ENCODE measurements at regions not wholly inside any gene's neighbourhood (a gene's known extent, or its start where the extent isn't known, plus 50 kb on each side); places are given as distances from the start of the nearest gene placed in this dataset.

DNA sequence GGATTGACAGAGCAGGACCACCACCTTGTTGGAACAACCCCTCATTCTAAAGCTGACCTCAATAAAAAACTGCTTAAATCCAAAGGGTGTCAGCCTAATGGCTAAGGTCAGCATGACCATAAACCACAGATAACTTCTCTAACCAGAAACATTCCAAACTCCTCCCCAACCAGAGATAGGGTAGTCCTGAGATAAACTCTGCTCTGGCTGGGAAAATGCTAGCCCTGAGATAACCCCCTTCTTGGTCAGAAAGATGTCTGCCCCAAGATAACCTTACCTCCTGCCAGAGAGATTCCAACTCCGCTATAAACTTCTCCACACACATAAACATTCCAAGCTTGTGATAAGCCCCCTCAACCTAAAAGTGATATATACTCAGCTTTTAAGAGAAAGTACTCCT, 364.8 kb upstream of the RBMY1B start:
- intact Hi-C loops (cut with micrococcal nuclease): no loop called here

DNA sequence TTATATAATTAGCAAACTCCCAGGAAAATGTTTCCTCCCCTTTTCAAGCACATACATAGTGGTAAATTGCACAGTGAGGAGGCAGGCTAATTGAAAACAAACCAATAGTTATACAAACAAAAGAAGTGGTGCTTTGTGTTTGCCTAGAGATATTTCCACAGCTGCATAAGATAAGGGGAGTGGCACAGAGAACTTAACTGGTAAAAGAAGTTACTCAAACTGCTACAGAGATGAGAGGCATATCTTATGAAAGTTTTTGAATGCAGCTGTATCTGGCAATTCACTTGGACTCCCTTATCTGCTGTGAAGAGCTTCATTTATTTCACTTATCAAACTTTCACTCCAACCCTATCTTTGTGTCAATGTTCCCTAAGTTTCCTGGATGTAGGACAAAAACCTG, 361.2 kb upstream of the RBMY1B start:
- intact Hi-C loops (cut with micrococcal nuclease): no loop called here

DNA sequence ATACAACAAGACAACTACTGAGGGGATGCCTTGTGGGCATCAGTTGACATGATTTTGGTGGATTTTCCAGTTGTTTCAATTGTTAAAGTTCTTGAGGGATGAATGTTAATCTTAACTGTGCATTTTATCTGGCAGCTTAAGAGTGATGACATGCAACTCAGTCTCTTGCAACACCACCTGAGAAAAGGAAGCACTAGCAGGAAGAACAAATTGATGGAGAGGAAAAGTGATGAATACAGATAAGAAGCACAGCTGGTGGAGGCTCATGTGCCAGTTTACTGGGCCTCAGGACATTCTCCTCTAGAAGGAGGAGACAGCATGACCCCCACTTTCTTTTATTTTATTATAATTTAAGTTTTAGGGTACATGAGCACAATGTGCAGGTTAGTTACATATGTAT, 341.3 kb upstream of the RBMY1B start:
- intact Hi-C loops (cut with micrococcal nuclease): no loop called here

DNA sequence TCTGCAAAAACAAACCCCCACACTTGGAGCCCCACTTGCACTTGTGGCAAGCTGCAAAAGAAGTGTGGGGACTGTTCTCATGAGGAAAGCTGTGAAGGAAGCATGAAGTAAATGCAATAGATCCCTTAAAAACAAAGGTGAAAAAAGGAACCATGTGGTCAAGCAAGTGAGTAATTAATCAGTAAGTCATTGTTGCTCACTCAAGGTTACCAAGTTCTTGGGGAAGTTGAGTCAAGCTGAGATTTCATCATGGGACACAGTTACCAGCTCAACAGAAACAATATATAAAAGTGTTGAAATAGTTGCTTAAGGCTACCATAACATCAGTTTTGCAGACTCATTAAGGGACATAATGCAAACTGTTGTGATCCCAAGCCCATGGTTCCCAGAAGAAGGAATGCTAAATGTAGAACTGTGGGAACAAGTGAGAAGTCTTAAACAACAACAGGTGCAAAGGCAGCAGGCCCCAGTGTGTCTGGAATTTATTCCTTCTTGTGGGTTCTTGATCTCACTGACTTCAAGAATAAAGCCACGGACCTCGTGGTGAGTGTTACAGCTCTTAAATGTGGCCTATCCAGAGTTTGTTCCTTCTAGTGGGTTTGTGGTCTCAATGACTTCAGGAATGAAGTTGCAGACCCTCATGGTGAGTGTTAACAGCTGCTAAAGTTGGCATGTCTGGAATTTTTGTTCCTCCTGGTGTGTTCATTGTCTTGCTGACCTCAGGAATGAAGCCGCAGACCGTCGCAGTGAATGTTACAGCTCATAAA, 336.3 kb upstream of the RBMY1B start:
- intact Hi-C loops (cut with micrococcal nuclease): no loop called here

DNA sequence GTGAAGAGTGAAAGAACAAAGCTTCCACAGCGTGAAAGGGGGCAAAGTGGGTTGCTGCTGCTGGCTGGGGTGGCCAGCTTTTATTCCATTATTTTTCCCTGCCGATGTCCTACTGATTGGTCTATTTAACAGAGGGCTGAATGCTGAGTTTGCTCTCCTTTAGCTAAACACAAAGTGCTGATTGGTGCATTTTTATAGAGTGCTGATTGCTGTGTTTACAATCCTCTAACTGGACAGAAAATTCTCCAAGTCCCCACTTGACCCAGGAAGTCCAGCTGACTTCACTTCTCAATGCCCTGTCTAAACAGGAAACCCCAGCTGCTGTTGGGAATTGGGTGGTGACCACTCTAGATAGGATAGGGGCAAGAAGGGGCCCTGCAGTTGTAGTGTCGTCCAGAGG, 335.6 kb upstream of the RBMY1B start:
- intact Hi-C loops (cut with micrococcal nuclease): no loop called here

DNA sequence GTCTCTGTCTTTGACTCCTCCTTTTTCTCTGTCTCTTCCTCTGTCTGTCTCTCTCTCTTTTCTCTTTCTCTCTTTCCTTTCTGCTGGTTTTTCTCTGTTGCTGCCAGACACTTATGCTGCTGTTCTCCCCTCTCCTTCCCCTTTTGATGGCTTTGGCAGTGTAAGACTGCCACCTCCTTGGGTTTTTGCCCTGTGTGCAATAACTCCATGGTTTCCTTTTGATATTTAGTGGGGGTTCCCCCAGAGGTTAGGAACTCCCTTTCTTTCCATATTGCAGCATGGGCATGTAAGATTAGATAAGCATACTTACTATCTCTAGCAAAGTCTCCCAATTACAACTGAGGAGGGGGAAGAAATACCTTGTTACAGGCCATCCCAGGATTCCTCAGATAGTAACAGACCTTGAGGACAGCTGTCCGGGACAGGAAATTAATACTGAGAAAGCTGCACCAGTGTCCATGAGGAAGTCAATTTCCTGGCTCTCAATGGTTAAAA, 333.8 kb upstream of the RBMY1B start:
- intact Hi-C loops (cut with micrococcal nuclease): no loop called here

DNA sequence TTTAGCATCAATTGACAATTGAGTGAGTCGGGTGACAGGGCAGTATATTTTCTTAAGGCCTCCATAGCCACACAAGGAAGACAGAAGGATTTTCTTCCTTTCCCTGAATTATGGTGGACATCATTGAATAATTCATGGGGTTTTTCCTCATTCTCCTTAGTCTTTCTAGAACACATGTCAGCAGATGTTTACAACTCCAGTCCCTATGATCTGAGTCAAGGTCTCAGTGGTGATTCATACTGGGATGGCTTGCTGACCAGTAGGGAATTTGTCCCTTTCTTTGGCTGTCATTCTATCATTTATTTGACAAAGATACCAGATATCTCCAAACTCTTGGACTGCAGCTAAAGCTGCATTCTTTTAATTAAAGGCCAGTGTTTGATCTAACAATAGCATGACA, 332.9 kb upstream of the RBMY1B start:
- intact Hi-C loops (cut with micrococcal nuclease): no loop called here

DNA sequence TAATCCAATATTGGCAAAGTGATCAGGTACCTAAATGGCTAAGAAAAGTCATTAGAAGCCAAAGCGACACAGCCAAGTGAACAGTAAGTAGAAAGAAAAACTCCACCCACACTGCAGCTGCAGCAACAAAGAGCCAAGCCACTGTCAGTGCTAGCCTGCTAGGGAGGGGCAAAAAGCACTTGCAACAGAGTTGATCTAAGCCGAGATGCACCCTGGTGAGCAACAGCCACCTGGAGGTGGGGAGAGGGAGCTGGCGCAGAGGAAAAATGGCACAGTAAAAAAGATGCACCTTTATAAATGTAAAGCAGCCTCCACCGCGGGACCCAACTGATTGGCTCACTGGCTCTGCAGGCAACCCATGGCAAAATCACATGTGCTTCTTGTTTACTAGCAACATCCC, 330.2 kb upstream of the RBMY1B start:
- intact Hi-C loops (cut with micrococcal nuclease): loop anchor here (5.0 to 10.0 kb wide), 2 partner anchors 76 to 436 kb away; no protein-coding TSS in a partner anchor

DNA sequence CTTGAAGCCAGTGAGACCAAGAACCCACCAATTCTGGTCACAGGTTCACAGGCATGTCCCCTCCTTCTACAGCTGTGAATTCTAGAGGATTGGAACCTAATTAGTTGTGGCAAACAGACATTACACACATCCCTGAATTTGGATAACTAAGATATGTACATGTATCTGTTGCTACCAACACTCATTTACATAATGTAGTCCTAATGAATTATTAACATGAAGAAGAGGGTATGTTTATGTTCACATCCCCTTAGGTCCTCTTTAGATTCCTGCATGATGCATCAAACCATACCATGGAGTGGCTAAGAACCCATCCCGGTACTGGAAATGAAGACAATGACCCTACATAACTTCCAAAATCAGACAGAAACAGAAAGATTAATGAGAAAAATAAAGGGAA, 326.9 kb upstream of the RBMY1B start:
- intact Hi-C loops (cut with micrococcal nuclease): loop anchor here (5.0 to 10.0 kb wide), 2 partner anchors 73 to 439 kb away; no protein-coding TSS in a partner anchor

DNA sequence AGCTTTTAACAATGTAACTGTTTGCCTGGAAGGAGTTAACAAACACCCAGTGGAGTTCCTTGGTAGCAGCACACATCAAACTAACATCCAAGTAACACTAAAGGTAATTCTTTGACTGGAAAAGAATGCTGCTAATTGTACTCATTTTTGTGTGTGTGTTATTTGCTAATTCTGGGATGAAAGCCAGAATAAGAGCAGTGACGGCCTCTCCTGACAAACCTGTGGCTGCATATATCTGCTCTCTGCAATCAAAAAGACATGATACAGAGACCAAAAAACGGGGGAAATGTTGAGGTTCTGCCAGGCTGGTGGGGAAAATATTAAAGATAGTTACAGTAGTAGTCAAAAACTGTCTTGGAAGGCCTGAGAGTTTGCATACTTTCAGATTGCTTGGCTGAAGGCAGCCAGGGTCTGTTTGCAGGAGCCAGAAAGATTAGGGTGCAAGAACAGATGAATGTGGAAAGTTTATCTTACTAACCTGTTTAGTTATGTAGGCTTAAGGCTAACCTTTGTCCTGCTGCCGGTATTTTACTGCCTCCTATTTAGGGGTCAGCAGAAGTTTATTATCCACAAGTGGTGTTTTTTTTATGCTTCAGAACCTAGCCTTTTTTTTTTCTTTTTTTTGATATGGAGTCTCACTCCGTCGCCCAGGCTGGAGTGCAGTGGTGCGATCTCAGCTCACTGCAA, 325.6 kb upstream of the RBMY1B start:
- intact Hi-C loops (cut with micrococcal nuclease): loop anchor here (10.0 kb wide), 1 partner anchor 441 kb away; no protein-coding TSS in a partner anchor

DNA sequence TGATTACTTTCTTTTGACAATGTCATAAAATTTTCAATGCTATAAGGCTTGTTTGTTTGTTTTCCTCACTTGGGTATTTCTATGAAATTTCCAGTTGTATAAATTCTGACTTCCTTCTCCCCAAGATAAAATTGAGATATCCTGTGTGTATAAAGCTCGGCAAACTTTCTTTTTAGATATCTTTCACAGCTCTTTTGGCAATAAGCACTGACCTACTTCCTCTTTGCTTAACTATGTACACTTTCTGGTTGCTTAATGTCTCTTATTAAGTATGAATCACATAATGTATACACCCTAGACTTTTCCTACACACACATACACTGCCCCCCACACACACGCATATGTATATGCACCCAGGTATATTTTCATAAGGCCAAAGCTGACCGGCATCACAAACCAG, 318.4 kb upstream of the RBMY1B start:
- intact Hi-C loops (cut with micrococcal nuclease): no loop called here

DNA sequence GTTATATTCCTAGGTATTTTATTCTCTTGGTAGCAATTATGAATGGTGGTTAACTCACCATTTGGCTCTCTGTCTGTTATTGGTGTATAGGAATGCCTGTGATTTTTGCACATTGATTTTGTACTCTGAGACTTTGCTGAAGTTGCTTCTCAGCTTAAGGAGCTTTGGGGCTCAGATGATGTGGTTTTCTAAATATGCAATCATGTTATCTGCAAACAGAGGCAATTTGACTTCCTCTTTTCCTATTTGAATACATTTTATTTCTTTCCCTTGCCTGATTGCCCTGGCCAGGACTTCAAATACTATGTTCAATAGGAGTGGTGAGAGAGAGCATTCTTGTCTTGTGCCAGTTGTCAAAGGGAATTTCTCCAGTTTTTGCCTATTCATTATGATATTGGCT, 310.9 kb upstream of the RBMY1B start:
- intact Hi-C loops (cut with micrococcal nuclease): no loop called here

DNA sequence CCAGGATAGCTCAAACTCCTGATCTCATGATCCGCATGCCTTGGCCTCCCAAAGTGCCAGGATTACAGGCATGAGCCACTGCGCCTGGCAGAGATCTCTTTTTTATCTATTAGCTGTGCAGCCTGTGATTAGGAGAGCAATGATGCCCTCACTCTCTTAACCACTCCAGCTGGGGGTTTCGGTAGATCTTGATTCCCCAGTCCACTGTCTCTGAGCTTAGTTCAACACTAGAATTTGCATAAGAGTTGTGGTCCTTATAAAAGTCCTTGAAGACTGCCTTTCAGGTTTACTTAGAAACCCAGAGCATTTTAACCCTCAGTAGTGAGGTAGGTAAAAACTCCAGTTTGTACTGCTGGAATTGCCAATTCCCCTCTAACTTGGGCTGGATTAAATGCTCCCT, 283.3 kb upstream of the RBMY1B start:
- intact Hi-C loops (cut with micrococcal nuclease): no loop called here

DNA sequence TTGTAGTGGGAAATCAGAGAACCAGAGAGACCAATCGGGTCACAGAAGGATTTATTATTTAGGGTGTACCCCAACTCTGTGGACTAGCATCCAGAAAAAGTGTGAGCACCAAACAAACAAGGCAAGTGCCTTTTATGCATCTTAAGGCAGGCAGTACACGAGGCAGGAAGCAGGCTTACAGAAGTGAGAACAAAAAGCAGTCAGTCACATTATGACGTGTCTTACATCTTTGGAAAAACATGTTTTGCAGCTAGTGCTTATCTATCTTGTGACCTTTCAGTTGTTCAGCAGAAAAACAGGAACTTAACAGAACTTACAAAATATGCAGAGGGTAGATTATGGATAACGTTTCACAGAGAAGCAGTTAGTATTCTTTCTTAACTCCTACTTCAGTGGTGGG, 270.9 kb upstream of the RBMY1B start:
- intact Hi-C loops (cut with micrococcal nuclease): loop anchor here (1.0 to 10.0 kb wide), 4 partner anchors 9 to 665 kb away; partner anchors contain the start of gene EIF1AY

DNA sequence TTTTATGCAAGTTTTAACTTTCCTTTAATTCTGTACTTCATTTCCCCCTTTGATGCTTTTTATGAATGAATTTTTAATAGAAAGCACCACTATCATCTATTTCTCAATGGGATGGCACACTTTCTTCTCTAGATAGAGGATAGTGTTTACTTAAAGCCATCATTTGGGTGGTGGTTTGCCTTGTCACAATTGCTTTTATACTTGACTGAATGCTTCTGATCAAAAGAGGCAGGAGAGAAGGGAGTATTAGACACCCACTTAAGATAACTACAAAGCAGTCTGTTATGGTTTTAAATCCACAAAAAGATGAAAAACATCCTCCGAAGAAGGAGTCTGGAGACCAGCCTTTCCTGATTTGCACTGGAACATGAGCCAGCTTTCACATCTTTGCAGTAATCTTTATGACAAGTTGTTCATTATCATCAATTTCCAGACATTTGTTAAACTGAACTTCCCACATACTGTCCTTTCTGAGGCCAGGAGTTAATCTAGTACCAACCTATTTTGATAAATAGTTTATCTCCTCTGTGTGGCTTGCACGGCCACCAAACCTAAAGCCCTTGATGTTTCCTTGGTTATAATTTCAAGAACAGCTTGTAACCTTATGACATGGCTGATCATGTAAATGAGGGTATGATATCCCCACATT, 270.4 kb upstream of the RBMY1B start:
- intact Hi-C loops (cut with micrococcal nuclease): loop anchor here (1.0 to 10.0 kb wide), 4 partner anchors 9 to 666 kb away; partner anchors contain the start of gene EIF1AY

DNA sequence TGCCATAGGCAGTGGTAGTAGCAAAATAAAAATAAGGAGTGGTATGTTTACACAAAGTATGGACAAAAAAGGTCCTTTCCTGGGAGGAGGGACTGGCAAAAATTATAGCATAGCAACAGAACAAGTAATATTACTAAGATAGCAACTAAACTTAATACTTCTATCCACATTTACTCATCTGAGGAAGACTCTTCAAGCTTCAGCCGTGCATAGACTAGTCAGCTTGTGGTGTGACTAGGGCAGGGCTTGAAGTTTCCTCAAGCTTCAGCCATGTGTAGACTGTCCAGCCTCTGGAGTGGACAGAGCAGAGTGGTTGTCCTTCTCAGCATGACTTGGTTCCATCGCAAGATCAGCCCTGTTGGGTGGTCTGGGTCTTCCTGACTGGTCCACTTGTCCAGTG, 268.3 kb upstream of the RBMY1B start:
- intact Hi-C loops (cut with micrococcal nuclease): loop anchor here (10.0 kb wide), 1 partner anchor 208 kb away; no protein-coding TSS in a partner anchor

DNA sequence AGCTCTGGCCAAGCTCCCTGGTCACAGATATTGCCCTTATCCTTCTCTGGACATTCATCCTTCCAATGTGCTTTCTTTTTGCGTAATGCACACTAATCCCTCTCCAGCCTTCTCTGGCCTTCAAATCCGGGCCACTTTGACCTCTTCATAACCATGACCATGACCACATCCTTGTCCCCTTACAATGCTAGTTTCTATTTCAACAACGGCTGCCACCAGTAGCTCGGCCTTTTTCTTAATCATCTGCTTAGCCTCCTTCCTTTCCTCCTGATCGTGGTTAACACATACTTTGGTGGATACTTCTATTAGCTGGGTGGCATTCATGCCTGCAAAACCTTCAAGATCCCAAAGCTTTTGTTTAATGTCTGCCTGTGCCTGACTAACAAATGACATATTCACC, 264.4 kb upstream of the RBMY1B start:
- intact Hi-C loops (cut with micrococcal nuclease): loop anchor here (10.0 kb wide), 1 partner anchor 212 kb away; no protein-coding TSS in a partner anchor

DNA sequence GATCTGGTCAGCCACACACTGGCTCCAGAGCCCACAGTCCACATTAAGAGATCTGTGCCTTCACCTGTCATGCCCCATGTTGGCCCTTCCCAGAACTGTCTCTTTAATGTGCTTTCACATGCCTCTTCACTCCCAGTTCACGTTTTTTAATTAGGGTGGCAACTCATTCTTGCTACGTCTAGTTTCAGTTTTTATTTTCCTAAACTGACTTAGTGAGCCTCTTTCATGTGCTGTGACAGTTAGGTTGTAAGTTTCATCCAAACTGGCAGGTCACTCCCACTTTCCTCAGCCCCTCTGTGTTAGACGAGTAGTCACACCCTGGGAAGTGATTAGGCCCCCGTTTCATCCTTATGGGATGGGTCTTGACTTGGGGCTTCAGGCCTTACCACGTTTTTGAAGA, 262.5 kb upstream of the RBMY1B start:
- intact Hi-C loops (cut with micrococcal nuclease): loop anchor here (2.0 to 10.0 kb wide), 3 partner anchors 214 to 1682 kb away; partner anchors contain the start of gene EIF1AY

DNA sequence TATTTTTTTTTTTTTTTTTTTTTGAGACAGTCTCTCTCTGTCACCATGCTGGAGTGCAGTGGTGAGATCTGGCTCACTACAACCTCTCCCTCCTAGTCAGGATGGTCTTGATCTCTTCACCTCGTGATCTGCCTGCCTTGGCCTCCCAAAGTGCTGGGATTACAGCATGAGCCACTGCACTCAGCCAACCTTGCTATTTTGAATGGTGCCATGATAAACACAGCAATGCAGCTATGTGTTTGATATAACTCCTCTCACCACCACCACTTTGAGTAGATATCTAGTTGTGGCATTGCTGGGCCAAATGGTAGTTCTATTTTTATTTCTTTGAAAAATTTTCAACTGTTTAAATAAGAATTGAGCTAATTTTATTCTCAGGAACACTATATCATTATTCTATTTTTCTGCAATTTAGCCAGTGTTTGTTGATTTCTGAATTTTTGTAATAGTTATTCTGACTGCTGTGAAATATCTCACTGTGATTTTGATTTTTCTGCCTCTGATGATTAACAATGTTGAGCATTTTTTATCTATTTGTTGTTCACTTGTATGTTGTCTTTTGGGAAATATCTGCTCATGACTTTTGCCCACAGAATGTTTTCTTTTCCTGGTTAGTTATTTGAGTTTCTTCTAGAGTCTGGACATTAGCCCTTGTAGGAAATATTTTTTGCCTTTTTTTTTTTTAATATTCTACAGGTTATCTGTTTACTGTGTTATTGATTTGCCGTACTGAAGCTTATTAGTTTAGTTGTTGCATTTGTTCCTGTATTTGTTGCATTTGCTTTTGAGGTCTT, 257.5 kb upstream of the RBMY1B start:
- intact Hi-C loops (cut with micrococcal nuclease): loop anchor here (10.0 kb wide), 1 partner anchor 289 kb away; no protein-coding TSS in a partner anchor

DNA sequence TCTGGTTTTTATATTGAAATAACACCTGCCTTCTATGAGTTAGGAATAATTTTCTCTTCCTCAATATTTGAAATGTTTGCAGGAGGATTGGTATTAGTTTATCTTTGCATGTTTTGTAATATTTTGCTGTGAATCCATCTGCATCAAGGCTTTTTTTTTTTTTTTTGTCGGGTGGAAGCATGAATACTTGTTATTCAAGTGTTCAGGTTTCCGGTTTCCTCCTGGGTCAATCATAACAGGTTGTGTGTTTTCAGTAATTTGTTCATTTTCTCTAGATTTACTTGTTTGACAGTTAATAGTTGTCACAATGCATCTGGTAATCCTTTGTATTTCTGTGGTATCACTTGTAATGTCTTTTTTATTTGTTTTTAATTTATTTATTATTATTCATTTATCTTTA, 256.7 kb upstream of the RBMY1B start:
- intact Hi-C loops (cut with micrococcal nuclease): loop anchor here (10.0 kb wide), 1 partner anchor 290 kb away; no protein-coding TSS in a partner anchor

DNA sequence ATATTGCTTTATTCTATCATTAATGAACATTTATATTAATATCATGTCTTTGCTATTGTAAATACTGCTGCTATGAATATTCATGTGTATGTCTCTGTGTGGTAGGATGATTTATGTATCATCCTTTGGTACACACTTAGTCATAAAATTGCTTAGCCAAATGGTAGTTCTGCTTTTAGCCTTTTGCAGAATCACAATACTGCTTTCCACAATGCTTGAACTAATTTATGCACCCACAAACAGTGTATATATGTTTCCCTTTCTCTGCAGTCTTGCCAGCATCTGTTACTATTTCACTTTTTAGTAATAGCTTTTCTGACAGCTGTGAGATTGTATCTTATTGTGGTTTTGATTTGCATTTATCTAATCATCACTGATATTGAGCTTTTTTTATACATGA, 254.3 kb upstream of the RBMY1B start:
- intact Hi-C loops (cut with micrococcal nuclease): loop anchor here (2.0 to 10.0 kb wide), 5 partner anchors 16 to 510 kb away; no protein-coding TSS in a partner anchor

Data from T-helper 2 cell treated with Interferon-gamma antibody and Interleukin-4, amounts not matched to agents 100 ng/mL and 5 ng/mL, for 36 hours (primary cell).